Epithelial cell of proximal tubule (primary cell): ENCODE measurements at regions not wholly inside any gene's neighbourhood (a gene's known extent, or its start where the extent isn't known, plus 50 kb on each side); places are given as distances from the start of the nearest gene placed in this dataset.
"Not testable (repeated sequence)": the region's sequence is repeated elsewhere in the genome, so short reads cannot be mapped to it uniquely, and the experiment has no call there.

Experiments
- DNase-seq: peaks from one replicate; pipeline ENCODE4 v3.0.0-alpha.2; 2011; ENCODE audit warnings: low read depth
- H3K4me3 ChIP-seq: 2 replicates; pipeline ENCODE4 v1.5.1; 2011; ENCODE audit warnings: low read depth, mild to moderate bottlenecking, low read length
- CTCF ChIP-seq: conservative IDR thresholded peaks from 2 replicates; pipeline ENCODE4 v1.5.1; 2012; ENCODE audit warnings: low read depth, mild to moderate bottlenecking, low read length

GRCh38 chr13:111492958-111493357 lies 172.5 kb downstream of the TEX29 start:
- no peak for DNase-seq
- no peak overlapping the region for H3K4me3 ChIP-seq
- TF ChIP-seq CTCF = no peak

DNA sequence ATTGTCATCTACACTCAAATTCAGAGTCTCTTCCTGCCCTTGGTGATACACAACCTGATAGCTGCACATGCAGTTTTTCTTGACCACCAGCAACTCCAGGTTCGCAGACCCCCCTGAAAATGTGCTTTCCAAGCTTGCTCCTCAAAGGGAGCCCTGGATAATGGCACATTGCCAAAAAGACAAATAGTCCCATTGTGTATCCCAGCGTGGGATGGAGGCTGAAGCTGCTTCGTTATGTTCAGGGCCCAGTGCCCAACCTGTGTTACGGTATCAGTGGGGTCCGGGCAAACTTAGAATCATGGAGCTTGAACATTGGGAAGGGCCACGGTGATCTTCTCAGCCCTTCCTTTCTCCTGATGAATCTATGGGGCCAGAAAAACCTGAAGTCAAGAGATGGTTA lies 173.0 kb downstream of the TEX29 start:
- H3K4me3 ChIP-seq = no peak overlapping the region
- DNase-seq = no peak
- TF ChIP-seq CTCF = no peak

- H3K4me3 ChIP-seq = no peak overlapping the region
- no peak for TF ChIP-seq CTCF
- DNase-seq = no peak
Measured at GRCh38 chr13:111494641-111495040, 174.2 kb downstream of the TEX29 start.

GRCh38 chr13:111501596-111502535 lies 181.4 kb downstream of the TEX29 start:
- DNase-seq = not testable (repeated sequence)

GRCh38 chr13:111502957-111503356 lies 182.5 kb downstream of the TEX29 start:
- DNase-seq = no peak
- H3K4me3 ChIP-seq = no peak overlapping the region
- TF ChIP-seq CTCF = no peak

More at GRCh38 chr13:111501596-111502535, 181.4 kb downstream of the TEX29 start:
- not testable (repeated sequence) for H3K4me3 ChIP-seq

DNA sequence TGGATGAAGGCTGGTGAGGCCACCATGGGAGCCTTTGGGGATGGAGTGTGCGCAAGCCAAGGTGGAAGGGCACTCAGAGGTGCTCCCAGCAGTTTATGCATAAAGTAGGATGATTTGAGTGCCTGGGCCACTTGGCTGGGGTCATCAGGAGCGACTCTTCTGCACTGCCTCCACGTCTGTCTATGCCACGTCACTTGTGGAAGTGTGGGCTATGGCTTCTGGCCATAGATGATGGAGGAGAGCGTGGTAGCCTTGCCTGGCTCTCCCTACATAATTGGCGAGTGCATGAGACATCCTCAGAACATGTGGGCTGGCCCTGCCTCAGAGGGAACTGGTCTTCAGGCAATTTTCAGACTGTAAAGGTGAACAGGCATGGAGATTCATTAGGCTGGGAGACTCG lies 182.9 kb downstream of the TEX29 start:
- DNase-seq = no peak
- no peak overlapping the region for H3K4me3 ChIP-seq

More for the DNA sequence above, 182.9 kb downstream of the TEX29 start:
- no peak for TF ChIP-seq CTCF
